Activated T-cell treated with anti-CD3 and anti-CD28 coated beads for 48 hours (primary cell): ENCODE measurements at regions not wholly inside any gene's neighbourhood (a gene's known extent, or its start where the extent isn't known, plus 50 kb on each side); places are given as distances from the start of the nearest gene placed in this dataset.
"Not testable (repeated sequence)": the region's sequence is repeated elsewhere in the genome, so short reads cannot be mapped to it uniquely, and the experiment has no call there.

Source experiments
- DNase-seq: peaks from one replicate; pipeline ENCODE4 v3.0.0-alpha.2; 2020; ENCODE audit warnings: low read depth

- no peak for DNase-seq
Measured at GRCh38 chr3:18189282-18190050, 235.7 kb downstream of the SATB1 start.

- DNase-seq = no peak
Measured at GRCh38 chr3:18188491-18188890, 236.6 kb downstream of the SATB1 start.

GRCh38 chr3:18185624-18186023 lies 239.5 kb downstream of the SATB1 start:
- no peak for DNase-seq

GRCh38 chr3:18182923-18183322 lies 242.2 kb downstream of the SATB1 start:
- not testable (repeated sequence) for DNase-seq

GRCh38 chr3:18179521-18179920 lies 245.6 kb downstream of the SATB1 start:
- DNase-seq = no peak

GRCh38 chr3:18177271-18177670 lies 247.9 kb downstream of the SATB1 start:
- no peak for DNase-seq

GRCh38 chr3:18173891-18174290 lies 251.2 kb downstream of the SATB1 start:
- DNase-seq = not testable (repeated sequence)

GRCh38 chr3:18159681-18160080 lies 265.5 kb downstream of the SATB1 start:
- no peak for DNase-seq

GRCh38 chr3:18153571-18154173 lies 271.5 kb downstream of the SATB1 start:
- no peak for DNase-seq

- no peak for DNase-seq
Measured at GRCh38 chr3:18151199-18151598, 273.9 kb downstream of the SATB1 start.

GRCh38 chr3:18149935-18150334 lies 275.2 kb downstream of the SATB1 start:
- no peak for DNase-seq

- no peak for DNase-seq
Measured at GRCh38 chr3:18149386-18149785, 275.8 kb downstream of the SATB1 start.

- no peak for DNase-seq
Measured at GRCh38 chr3:18144571-18144970, 280.6 kb downstream of the SATB1 start.

GRCh38 chr3:18143258-18143780 lies 281.8 kb downstream of the SATB1 start:
- DNase-seq = no peak

GRCh38 chr3:18137958-18138357 lies 287.2 kb downstream of the SATB1 start:
- DNase-seq = no peak

- DNase-seq = no peak
Measured at GRCh38 chr3:18135060-18135814, 289.9 kb downstream of the SATB1 start.

GRCh38 chr3:18134386-18135059 lies 290.6 kb downstream of the SATB1 start:
- DNase-seq = no peak

GRCh38 chr3:18132991-18133390 lies 292.1 kb downstream of the SATB1 start:
- no peak for DNase-seq

- DNase-seq = no peak
Measured at GRCh38 chr3:18127859-18128681, 297.1 kb downstream of the SATB1 start.

- no peak for DNase-seq
Measured at GRCh38 chr3:18127174-18127858, 297.8 kb downstream of the SATB1 start.

- no peak for DNase-seq
Measured at GRCh38 chr3:18126772-18127171, 298.4 kb downstream of the SATB1 start.
